Neural progenitor cell (in vitro differentiated cells): ENCODE measurements at regions not wholly inside any gene's neighbourhood (a gene's known extent, or its start where the extent isn't known, plus 50 kb on each side); places are given as distances from the start of the nearest gene placed in this dataset.

Source experiments
- CTCF ChIP-seq: fragments of 200-600 bp; sonication (generic); IDR thresholded peaks from 2 replicates; pipeline ENCODE4 v1.5.1; 2017; ENCODE audit warnings: antibody characterized with exemption, mild to moderate bottlenecking
- EZH2 ChIP-seq: fragments of 200-600 bp; sonication (generic); IDR thresholded peaks from 2 replicates; pipeline ENCODE4 v1.6.1; 2017; ENCODE audit warnings: antibody characterized with exemption, mild to moderate bottlenecking, moderate library complexity

GRCh38 chr6:101257163-101257562 lies 136.3 kb upstream of the GRIK2 start:
- no peak for TF ChIP-seq CTCF
- no peak for TF ChIP-seq EZH2
